Right hindlimb (tissue), 1 donor: ENCODE measurements at regions not wholly inside any gene's neighbourhood (a gene's known extent, or its start where the extent isn't known, plus 50 kb on each side); places are given as distances from the start of the nearest gene placed in this dataset.

ENCODE experiments used
- DNase-seq: peaks from one replicate; pipeline ENCODE4 v3.0.0-alpha.2; 2018

DNA sequence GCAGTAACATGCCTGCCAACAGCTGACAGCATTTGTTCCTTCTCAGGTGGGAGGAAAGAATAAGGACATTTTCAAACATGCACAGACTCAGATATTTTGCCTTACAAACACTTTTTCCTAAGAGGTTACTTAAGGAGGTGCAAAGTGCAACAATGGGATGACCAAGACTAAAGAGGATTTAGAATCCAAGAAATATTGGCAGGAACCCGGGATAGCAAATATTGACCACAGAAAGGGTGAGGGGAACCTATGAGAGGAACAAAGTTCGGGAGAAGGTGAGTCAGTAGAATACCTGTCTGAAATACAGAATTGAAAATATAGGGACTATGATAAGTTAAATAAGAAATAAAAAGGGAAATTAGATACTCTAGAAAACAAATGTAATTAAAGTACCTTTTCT lies 321.9 kb upstream of the EMCN start:
- no peak for DNase-seq

DNA sequence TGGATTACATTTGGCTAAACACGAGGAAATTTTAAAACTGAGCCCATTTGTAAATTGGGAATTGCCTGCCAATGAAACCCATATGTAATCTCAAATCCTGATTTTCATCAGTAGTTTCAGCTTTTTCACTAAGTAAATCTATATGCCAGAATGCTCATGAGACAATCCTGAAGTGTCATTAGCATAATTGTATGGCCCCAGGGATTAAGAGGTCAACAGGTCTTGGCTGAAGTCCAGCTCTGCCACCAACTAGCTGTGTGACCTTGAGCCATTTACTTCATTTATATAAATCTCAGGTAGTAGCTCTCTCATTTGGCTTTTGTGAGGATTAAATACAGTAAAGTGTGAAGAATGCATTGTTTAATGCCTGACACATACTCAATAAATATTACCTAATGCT lies 320.5 kb upstream of the EMCN start:
- no peak for DNase-seq

DNA sequence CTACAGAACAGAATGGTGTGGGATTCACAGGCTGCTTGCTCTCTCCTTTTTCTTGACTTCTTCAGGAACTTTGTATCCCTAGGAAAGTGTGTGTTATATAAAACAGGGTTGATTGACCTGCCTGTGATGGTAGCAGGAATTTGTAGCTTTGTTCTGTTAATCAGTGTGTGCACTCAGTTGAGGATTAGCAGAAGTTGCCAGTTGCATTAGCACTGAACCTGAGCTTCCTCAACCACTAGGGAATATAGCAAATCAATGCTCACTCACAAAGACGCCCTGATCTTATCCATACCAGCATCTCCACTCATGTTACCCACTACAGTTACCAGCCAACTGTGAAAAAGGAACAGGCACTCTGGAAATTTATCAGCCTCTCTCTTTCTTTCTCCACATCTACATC lies 319.1 kb upstream of the EMCN start:
- no peak for DNase-seq

DNA sequence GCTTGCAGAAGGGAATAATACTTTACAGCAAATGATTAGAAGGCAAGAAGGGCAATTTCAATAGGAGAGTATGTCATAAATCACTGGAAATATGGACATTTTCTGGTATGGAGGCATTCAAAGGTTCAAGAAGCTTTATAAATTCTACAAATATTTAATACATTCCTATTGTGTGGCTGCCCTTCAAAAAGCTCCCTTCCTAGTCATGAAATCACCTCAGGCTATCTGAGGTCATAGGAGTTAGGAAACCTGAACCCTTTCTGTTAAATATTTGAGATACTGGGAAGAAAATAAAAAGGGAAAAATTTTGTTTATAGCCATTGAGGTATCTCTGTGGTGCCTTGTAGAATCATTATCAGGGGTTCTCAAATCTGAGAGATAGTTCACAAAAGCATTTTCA lies 316.8 kb upstream of the EMCN start:
- no peak for DNase-seq

DNA sequence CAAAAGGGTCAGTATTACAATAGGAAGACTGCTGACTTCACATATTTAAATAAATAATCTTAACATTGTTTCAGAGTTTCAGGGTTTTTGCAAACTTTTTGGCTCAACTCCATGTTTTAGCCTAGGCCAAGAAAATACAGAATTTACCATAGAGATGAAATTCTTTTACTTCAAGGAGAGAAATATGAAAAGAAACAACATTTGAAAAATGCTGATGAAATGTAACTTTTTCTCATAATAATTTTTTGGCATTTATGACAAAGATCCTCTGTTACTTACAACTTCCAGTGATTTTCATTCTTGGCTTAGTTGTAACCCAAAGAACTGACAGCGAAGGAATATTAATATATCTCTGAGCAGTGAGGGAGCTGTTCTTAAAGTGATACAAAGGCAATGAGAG lies 316.1 kb upstream of the EMCN start:
- DNase-seq, result no peak

DNA sequence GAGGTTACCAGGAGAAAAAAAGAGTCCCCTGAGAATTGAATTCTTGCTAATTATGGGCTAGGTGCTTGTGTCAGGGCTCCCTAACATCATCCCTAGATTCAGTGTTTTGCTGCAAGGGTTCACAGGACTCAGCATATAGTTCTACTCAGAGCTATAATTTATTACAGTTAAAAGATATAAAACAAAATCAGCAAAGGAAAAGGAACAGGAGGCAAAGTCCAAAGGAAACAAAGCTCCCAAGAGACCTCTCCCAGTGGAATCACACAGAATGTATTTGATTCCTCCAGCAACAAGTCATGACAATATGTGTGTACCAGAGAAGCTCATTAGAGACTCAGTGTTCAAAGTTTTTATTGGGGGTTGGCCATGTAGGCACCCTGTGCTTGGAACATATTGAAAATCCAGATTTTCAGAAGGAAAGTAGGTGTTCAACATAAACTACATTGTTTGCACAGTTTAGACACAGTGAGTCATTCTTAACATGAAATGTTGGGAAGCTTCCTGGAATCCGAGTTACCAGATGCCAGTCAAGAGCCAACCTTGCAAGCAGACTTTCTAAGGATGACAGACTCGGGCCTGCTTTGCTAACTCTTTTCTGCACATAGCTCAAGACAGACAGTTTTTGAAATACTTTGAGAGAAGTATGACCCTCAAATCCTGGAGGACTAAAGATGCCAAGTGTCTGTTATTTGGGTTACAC lies 311.3 kb upstream of the EMCN start:
- no peak for DNase-seq

DNA sequence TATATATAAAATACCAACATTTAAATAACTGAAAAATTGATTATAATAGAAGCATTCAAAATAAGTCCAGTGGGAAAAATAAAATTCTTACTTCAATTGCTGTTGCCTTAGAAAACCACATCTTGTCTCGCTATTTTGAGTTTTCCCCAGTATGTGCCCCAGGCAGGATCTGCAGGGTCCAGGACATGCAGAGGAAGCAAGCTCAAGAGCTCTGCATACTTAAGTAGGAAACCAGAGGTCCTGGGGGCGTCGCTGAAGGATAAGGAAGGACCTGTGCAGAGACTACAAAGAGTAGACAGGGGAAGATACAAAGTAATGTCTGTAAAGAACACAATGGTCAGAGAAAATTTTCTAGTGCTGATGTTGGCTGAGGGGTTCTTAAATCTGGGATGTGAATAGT lies 310.5 kb upstream of the EMCN start:
- DNase-seq, result no peak

DNA sequence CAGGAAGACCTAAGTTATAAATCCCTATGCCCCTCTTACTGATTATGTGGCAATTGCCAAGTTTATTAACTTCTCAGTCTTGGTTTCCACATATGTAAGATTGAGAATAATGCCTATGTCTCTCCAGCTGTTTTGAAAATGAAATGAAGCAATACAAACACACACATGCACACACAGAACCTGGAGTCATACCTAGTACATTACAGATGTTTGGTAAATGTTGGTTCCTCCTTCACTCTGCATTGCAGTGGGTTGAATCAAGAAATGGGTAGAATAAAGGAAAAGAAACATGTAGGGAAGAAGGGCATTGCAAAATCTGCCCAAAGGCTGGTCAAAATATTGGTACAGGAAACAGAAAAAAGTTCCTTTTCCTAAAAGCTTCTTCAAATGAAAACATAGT lies 309.9 kb upstream of the EMCN start:
- no peak for DNase-seq

DNA sequence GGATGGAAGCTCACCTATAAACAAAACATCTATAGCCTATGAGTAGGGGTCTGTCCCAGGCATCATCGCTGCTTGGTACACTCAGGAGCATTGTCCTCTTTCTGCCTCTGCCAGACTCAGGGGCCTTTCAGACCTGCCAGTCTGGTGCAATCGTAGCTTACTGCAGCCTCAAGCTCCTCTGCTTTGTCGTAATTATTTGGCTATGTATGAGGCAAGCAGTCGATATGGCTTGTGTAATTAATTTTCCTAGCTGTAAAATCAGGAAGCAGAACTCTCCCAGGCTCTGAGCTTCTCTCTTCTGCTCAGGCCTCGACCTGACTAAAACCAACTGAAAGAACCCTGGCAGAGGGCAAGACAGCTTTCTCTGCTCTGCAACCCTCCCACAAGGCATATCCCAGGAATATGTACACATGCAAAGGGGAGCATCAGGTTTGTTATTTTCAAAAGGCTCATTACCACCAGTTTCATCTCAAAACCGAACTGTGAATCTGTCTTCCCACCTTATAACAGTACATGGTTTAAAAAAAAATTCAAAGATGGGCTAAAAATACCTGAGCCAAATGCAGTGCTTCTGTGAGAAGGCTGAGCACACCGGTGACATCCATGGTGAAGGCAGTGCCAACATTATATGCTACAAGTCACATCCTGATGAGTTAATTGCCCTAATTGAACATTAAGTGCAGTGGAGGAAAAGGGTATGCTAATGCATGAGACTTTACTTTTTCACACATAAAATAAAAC lies 309.2 kb upstream of the EMCN start:
- no peak for DNase-seq

DNA sequence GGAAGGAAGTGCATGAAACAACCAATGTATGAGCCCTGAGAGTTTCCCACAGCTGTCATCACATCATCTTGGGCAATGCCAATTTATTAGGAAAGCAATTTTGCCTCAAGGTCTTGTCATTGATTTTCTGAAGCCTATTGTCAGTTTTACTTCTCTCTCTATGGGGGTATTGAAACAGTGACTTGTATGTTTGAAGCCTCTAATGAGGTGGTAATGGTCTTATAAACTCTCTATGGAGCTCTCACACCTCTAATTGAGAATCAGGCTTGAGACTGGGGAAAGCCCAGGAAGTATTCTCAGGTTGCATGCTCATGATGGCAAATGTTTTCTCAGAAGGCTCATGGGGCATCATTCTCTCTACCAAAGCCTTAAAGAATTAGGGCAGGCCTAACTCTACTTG lies 308.2 kb upstream of the EMCN start:
- no peak for DNase-seq

DNA sequence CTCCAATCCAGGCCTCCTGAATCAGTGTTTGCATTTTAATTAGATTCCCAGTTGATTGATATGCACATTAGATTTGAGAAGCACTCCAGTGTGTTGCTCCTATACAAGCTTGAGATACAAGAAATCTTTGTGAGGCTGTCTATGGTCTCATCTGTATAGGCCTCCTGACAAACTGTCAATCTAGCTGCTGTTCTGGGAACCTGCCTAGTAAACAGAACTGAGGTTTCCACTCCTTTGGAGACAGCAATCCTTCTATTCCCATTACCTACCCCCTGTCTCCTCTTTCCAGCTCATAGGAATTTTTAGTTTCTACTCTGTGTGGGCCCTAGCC lies 306.1 kb upstream of the EMCN start:
- no peak for DNase-seq

DNA sequence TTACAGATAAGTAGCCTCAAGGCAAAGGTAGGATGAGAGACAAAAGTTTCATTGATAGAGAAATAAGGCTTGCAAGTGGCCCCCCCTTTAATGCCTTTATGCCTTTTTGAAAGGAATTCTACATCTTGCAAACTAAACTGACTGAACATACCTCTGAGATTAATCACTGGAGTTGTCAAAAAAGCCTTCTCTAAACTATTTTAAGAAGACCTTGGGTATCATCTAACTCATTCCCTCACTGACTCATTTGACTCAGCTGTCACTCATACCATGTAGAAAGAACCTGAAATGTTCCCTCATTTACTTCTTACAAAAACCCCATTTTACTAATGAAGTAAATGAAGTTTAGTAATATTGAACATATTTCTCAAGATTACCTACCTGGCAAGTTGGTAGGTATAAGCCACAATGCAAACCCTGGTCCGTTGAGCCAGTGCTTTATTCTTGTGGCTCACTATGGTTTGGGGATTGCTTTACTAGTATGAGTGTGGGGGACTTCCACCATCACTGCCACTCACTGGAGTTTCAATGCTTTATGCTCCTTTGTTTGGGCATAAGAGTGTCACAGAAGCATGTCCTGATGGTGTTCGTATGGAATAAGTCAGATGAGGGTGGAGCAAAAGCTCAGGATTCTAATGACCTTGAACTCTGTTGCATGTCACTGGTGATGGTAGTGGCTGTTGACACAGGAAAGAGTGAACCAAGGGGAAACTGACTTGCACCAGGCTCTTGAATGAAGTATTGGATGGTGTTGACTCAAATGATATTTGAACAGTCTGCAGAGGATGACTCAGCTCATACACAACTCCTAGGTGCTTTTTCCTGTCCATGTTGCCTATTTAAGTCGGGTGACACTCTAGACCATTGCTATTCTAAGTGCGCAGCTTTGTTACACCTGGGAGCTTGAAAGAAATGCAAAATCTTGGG lies 305.5 kb upstream of the EMCN start:
- no peak for DNase-seq

DNA sequence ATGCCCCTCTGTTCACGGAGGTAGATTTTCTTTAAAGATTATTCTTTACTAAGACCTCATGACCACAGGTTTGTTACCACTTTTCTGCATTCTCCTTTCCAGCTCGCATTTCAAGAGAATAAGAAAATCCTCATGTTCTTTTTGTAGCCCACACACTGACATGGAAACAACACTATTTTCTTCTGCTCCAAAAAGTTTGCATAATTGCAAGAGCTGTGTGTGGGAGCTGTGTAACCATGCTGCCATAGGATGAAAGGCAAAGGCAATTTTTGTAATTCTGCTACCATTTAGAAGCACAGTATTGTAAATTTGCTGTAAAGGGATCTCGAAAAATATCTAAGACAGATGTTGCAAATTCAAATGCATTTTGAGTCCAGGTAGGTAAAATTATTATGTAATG lies 302.4 kb upstream of the EMCN start:
- no peak for DNase-seq

DNA sequence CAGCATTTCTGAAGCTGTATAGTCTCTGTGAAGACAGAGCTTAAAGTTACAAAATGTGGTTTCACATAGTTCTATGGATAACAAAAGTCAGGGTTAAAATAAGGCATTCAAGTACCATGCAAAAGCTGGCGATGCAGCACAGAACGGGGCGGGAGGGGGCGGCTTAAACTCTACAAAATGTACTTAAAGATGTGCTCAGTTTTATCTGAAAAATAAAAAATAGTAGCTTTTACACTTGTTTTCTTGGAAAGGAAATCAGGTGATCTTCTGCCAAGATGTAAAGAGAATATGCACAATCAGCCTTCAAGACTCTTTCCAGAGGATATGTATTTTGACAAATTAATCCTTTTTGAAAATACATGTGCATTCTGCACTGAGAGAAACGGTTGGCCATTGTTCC lies 301.7 kb upstream of the EMCN start:
- no peak for DNase-seq

DNA sequence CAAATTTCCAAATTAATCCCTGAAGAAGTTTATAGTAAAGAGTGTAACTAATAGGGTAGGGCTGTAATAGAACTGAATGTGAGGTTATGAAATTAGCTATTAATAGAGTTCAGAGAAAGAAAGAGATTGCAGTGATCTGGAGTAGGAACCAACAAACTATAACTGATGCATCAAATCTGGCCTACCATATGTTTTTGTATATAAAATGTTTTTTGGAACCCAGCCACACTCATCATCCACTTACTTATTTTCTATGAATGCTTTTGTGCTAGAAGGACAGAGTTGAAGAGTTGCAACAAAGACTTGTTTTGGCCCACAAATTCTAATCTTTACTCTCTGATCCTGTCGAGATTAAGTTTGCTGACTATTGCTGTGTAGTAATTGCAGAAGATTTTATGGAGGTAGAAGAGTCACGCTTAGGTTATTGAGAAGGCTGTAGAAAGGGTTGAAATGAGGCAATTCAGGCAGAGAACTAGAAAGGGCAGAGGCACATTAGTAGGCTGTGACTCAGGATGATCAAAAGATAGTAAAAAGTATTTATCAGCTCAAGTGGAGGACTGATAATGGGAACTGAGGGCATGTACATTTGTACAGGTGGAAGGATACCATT lies 298.7 kb upstream of the EMCN start:
- DNase-seq, result no peak

DNA sequence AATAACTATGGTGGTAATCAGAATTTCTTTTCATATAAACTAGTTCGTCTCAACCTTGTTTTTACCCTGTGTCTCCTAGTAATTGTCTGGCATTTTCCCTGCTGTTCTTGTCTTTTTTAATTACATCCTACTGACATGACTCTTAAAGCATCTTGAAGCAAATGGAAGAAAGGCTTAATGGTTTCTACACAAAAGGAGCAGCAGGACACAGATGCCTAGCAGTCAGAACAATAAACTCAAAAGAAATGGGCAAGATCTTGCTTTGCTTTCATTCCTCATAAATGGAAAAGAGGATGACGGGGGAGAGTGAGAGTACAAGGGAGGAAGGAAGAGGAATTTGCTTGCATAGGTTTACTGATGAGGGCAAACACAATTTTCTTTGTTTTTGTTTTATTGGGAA lies 293.2 kb upstream of the EMCN start:
- DNase-seq, result no peak

DNA sequence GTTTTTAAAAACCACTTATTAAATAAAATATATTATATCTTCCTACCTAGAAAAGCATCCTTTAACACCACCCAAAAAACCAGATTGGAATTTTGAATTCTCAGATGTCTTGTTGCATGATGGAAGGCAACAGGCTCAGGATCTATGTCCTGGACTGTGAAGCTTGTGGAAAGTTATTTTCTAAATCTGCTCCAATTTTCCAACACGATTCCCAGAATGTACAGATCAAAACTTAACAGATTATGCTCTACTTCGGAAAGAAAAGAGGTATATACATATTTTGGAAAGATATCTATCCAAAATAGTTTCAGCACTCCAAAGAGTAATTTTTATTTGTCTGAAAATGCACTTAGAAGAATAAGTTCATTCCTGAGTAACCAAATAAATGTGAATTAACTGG lies 291.7 kb upstream of the EMCN start:
- DNase-seq, result no peak

DNA sequence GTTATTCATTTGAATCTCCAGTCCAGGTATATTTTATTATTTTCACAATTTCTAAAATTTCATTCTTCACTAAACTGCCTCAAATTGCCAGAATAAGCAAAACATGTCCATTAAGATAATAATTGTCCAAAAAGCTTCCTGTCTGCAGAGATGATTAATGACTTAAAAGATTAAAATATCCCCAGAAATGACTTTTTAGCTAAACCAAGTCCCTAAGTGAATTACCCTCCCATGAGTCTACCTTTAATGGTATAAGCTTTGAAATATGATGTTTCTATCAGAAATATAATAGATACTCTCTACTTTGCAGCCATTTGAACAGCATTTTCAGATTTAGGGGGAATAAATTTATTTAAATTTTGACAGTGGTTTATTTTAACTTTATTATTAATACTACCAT lies 289.2 kb upstream of the EMCN start:
- no peak for DNase-seq

DNA sequence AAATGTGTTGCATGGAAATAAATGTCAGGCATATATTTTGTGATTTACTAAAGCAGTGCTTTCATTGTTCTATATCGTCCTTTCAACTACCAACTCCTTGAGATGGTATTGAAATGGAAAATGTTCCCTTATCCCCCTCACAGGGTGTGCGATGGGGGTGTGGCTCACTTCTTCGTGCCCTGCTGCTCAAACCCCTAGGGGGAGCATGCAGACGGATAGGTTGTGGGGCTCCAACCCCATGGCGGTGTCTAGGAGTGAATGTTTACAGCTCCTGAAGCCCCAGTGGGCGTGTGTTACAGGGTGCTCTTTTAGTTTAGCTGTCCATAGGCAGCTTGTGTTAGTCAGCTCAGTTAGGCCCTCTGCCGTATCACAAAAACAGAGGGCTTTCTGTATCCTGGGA lies 287.7 kb upstream of the EMCN start:
- DNase-seq, result no peak

DNA sequence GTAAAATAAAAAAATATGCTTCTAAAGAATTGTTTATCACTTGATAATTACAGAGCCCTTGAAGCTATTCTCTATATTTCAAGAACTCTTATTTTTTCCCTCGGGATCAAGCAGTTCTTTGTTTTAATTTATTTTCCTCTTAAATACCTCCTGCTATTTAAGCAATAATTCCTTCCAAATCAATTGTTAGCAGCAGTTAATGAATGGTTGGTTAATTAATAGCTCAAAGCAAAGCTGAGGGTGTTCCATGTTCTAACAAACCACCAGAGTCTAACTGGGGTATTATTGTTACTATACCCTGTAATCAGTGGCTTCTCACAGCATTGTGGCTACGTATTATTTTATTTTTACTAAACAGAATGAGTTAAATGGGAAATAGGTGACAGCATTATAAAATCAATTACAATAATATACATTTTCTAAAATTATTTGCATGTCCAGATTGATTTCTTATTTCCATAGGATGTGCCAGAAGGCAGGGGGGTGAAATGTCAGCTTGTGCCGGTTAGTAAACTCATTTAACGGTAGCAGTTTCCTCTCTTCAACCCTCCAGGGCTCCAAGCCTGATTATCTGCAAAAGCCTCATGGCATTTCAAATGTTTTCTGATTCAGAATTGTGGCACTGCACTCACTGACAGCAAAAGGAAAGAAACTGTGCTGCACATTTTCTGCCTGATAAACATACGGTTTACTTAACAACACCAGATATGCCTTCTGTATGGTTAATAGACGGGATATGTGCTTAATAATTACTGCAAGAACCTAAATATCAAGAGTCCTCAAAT lies 286.9 kb upstream of the EMCN start:
- no peak for DNase-seq

DNA sequence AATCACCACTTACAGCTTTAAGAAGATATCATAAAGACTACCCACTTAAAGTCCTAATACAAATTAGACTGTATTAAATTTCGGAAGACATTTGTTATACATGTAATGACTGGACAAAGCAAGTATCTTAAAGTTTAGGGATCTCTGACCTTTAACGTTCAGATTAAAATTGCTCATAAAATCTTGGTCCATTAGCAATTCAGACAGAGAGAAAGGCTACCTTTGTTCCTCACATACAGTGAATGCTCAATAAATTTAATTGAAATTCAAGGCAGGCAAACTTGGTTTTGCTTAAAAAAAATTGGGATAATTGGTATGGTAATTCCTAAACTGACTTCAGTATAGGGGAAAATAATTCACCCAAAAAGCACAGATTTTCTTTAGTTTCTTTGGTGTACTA lies 285.9 kb upstream of the EMCN start:
- no peak for DNase-seq

DNA sequence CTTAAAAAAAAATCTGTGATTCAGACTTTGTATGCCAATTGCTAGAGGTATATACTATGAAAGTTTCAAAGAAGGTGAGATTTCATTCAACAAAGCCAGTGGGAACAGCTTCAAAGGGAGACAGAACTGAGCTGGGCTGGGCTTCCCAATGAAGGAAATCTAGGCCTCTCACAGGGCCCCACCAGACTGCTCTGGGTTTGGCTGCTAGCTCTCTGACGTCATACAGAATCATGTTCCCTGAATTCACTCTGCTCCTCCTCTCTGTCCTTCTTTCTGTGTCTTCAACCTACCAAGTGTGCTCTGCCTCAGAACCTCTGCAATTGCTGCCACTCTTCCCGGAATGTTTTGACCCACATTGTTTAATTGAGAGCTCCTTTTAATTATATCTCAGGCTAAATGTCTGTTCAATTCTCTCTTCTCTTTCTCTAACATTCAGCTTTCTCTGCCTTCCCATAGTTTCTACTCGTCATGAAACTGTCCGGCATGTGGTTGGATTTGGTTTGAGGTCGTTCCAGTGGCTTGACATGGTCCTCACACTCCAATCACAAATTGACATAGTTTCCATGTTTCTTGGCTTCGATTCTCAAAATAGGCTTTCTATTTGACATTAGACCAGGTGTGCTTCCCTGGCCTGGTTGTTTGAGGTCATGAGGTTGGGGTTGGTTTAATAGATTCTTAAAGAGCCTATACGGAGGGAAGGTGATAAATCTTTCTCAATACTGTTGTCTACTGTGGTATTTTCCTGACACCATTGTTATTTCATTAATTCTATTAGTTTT lies 282.1 kb upstream of the EMCN start:
- peak; percentile 52 for DNase-seq
